ENCODE measurements at regions not wholly inside any gene's neighbourhood (a gene's known extent, or its start where the extent isn't known, plus 50 kb on each side); places are given as distances from the start of the nearest gene placed in this dataset.

- Mint-ChIP-seq H3K4me3 (no peak overlapping the region), H3K27ac (no peak overlapping the region), H3K4me1 (ENCODE audit: low read depth in 2 of 2) (no peaks in the 10 kb centered on the region), H3K27me3 (no peaks in the 10 kb centered on the region), H3K36me3 (ENCODE audit: insufficient read depth) (no peaks in the 10 kb centered on the region), H3K9me3 (peaks cover 2 to 23% of the 10 kb centered on the region in 2 donors)
- ATAC-seq (replicated peaks) (no peak), DNase-seq (no peak)
Observed at GRCh38 chr20:7240490-7240889, 473.0 kb downstream of the BMP2 start.

DNA sequence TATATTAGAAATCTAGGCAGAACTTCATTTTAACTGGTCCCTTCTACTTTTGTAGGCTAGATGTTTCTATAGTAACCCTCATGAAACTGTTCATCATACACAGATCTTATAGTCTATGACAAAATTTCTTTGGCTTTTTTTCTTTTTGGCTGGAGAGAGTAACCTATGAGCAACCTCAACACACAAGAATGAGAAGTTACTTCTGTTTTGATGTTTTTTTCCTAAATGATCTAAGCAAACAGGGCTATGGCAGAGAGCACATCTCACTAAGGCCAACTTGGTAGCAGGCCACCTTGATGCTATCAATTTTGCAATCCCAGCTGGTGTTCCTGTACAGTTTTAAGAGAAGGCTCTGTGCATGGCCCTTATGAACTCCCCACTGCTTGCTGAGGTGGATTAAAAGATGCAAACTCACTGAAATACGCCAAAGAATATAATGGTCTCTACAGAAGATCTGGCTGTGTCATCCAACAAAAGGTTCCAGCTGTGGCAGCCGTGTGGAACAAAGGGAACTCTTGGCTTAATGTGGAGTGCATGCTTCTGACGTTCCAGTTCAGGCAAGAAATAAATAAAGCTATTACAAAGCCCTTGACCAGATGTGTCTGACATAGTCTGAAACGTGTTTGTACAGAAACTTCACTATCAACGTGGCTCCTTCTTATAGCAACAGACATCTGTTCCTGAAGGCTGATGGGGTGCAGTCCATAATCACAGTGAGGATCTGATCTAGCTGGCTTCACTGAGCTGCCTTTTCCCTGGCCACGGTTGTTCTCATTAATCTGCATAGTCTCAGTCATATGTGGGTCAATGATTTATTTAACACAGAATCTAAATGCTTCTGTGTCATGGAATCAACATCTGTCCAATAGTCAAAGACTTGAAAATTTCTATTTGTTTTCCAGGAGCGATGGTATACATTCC, 481.1 kb downstream of the BMP2 start:
- H3K27ac Mint-ChIP-seq: no peak overlapping the region
- no peaks in the 10 kb centered on the region for H3K36me3 Mint-ChIP-seq (ENCODE audit: insufficient read depth)

DNA sequence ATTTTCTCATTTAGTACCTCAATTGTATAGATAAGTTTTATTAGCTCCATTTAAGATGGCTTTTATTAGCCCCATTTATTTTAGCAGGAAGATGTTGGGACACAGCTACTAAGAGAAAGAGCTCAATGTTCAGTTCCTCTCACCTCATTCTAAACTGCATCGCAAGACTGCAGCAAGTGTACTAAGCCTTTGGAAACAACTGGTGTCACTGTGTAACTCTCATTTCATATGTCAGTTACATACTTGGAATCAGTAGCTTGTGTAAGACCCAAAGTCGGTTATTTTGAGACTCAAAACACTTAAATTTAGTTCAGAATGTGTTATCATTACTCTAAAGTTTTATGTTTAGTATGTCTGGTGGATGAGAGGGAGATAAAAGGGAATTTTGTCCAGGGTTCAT, 482.9 kb downstream of the BMP2 start:
- H3K27me3 Mint-ChIP-seq: no peaks in the 10 kb centered on the region
- ATAC-seq (replicated peaks) (no peak), DNase-seq (no peak)
- no peak overlapping the region for H3K4me3 Mint-ChIP-seq
- peaks cover 4 to 10% of the 10 kb centered on the region in 2 donors for H3K9me3 Mint-ChIP-seq
- no peaks in the 10 kb centered on the region for H3K4me1 Mint-ChIP-seq (ENCODE audit: low read depth in 2 of 2)
- H3K36me3 Mint-ChIP-seq (ENCODE audit: insufficient read depth): no peaks in the 10 kb centered on the region
- no peak overlapping the region for H3K27ac Mint-ChIP-seq

More for the DNA sequence above, 481.1 kb downstream of the BMP2 start:
- ATAC-seq (replicated peaks) (no peak), DNase-seq (no peak)
- H3K4me1 Mint-ChIP-seq (ENCODE audit: low read depth in 2 of 2): no peaks in the 10 kb centered on the region
- no peak overlapping the region for H3K4me3 Mint-ChIP-seq
- no peaks in the 10 kb centered on the region for H3K27me3 Mint-ChIP-seq
- peaks cover 4 to 13% of the 10 kb centered on the region in 2 donors for H3K9me3 Mint-ChIP-seq

- H3K27ac Mint-ChIP-seq: no peak overlapping the region
- no peaks in the 10 kb centered on the region for H3K27me3 Mint-ChIP-seq
- peaks cover 0 to 3% of the 10 kb centered on the region in 2 donors for H3K9me3 Mint-ChIP-seq
Observed at GRCh38 chr20:7257099-7257498, 489.6 kb downstream of the BMP2 start.

DNA sequence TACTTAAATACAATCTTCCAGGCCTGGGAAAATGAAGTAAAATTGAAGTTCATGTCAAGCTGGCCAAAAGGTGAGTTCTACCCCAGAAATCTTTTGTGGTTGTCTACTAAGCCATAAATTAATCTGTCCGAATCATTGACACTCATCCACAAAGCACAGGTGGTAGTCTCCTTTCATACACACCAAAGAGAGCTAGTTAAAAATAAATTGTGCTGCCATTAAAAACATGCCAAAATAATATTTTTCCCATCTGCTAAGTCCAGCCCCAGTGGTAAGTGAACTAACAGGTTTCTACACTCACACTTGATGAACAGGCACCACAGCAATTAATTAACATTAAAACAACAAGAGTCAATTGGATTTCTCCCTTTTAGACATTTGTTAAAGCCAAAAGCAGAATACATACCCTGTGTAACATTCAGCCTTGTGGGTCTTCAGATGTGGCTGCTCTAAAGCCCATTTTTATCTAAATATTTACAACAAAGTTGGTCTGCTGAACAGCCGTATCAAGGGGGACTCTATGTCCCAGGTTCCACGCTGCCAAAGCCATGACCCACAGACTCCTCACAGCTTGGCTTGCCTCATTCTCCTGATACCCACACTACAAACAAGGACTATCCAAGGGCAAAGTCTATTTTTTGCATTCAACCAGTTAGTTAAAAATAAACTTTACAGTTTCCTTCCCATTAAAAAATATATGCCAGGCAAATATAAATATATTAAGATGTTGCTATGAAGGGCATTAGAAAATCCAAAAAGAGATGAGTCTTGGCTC, 490.4 kb downstream of the BMP2 start:
- H3K4me1 Mint-ChIP-seq (ENCODE audit: low read depth in 2 of 2): no peaks in the 10 kb centered on the region
- H3K9me3 Mint-ChIP-seq: peaks cover 0 to 3% of the 10 kb centered on the region in 2 donors
- no peak overlapping the region for H3K27ac Mint-ChIP-seq
- H3K27me3 Mint-ChIP-seq: no peaks in the 10 kb centered on the region
- ATAC-seq (replicated peaks) (no peak), DNase-seq (no peak)
- H3K36me3 Mint-ChIP-seq (ENCODE audit: insufficient read depth): no peaks in the 10 kb centered on the region
- H3K4me3 Mint-ChIP-seq: no peak overlapping the region

More at GRCh38 chr20:7257099-7257498, 489.6 kb downstream of the BMP2 start:
- ATAC-seq (replicated peaks) (no peak), DNase-seq (no peak)
- H3K36me3 Mint-ChIP-seq (ENCODE audit: insufficient read depth): no peaks in the 10 kb centered on the region
- H3K4me1 Mint-ChIP-seq (ENCODE audit: low read depth in 2 of 2): no peaks in the 10 kb centered on the region
- H3K4me3 Mint-ChIP-seq: no peak overlapping the region

DNA sequence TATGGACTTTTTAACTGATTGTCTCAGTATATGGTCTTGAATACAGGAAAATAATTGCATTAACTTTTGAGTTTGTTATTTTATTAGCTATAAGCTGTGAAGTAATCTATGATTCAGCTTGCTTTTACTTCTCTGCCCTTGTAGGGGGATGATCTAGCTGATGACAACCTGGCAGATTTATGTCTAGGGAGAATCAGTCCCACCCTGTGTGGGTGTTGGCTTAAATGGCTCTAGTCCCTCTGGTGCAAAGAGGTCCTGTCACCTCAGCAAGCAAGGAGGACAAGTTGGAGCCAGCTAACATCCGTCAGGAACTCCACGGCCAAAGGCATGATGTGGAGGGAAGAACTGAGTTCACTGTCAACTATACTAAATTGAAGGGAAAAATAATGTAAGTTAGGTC, 495.3 kb downstream of the BMP2 start:
- DNase-seq (no peak), ATAC-seq (replicated peaks) (no peak)
- Mint-ChIP-seq H3K36me3 (ENCODE audit: insufficient read depth) (no peaks in the 10 kb centered on the region), H3K4me1 (ENCODE audit: low read depth in 2 of 2) (no peaks in the 10 kb centered on the region), H3K4me3 (no peak overlapping the region), H3K27ac (no peak overlapping the region), H3K27me3 (no peaks in the 10 kb centered on the region), H3K9me3 (no peaks in the 10 kb centered on the region)

GRCh38 chr20:7264137-7264536, 496.7 kb downstream of the BMP2 start:
- Mint-ChIP-seq H3K27ac (no peak overlapping the region), H3K4me1 (ENCODE audit: low read depth in 2 of 2) (no peaks in the 10 kb centered on the region), H3K36me3 (ENCODE audit: insufficient read depth) (no peaks in the 10 kb centered on the region), H3K4me3 (no peak overlapping the region), H3K9me3 (peaks cover 4 to 7% of the 10 kb centered on the region in 2 donors), H3K27me3 (no peaks in the 10 kb centered on the region)
- DNase-seq (no peak), ATAC-seq (replicated peaks) (no peak)

- Mint-ChIP-seq H3K4me3 (no peak overlapping the region), H3K9me3 (peaks cover 7 to 9% of the 10 kb centered on the region in 2 donors), H3K27ac (no peak overlapping the region), H3K4me1 (ENCODE audit: low read depth in 2 of 2) (no peaks in the 10 kb centered on the region), H3K27me3 (no peaks in the 10 kb centered on the region), H3K36me3 (ENCODE audit: insufficient read depth) (no peaks in the 10 kb centered on the region)
- no peak for DNase-seq
- no peak for ATAC-seq (replicated peaks)
Observed at GRCh38 chr20:7269452-7269851, 502.0 kb downstream of the BMP2 start.

GRCh38 chr20:7272512-7272911, 505.0 kb downstream of the BMP2 start:
- Mint-ChIP-seq H3K36me3 (ENCODE audit: insufficient read depth) (no peaks in the 10 kb centered on the region), H3K4me1 (ENCODE audit: low read depth in 2 of 2) (no peaks in the 10 kb centered on the region), H3K9me3 (peaks cover 7 to 12% of the 10 kb centered on the region in 2 donors), H3K27ac (no peak overlapping the region), H3K27me3 (no peaks in the 10 kb centered on the region), H3K4me3 (no peak overlapping the region)
- ATAC-seq (replicated peaks) (no peak), DNase-seq (no peak)

DNA sequence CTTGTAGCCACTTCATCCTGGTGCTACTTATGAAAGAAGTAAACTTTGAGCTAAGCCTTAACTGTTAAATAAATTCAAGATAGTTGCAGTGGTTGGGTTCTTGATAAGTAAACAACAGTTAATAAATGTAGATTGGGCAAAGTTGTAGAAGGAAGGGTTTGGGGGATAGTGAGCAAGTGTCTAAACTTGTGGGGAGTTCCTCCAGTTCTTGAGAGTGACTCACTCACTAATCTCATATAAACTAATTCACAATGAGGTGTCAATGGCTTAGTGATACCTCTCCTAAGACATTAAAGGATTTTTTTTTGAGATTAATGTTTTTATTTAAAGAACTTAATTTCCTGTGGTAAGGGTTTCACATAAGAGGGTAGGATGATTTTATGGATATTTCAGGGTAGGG, 507.4 kb downstream of the BMP2 start:
- ATAC-seq (replicated peaks): no peak
- Mint-ChIP-seq H3K27ac (no peak overlapping the region), H3K36me3 (ENCODE audit: insufficient read depth) (no peaks in the 10 kb centered on the region), H3K9me3 (peaks cover 0 to 7% of the 10 kb centered on the region in 2 donors), H3K4me3 (no peak overlapping the region), H3K4me1 (ENCODE audit: low read depth in 2 of 2) (no peaks in the 10 kb centered on the region), H3K27me3 (no peaks in the 10 kb centered on the region)
- no peak for DNase-seq

DNA sequence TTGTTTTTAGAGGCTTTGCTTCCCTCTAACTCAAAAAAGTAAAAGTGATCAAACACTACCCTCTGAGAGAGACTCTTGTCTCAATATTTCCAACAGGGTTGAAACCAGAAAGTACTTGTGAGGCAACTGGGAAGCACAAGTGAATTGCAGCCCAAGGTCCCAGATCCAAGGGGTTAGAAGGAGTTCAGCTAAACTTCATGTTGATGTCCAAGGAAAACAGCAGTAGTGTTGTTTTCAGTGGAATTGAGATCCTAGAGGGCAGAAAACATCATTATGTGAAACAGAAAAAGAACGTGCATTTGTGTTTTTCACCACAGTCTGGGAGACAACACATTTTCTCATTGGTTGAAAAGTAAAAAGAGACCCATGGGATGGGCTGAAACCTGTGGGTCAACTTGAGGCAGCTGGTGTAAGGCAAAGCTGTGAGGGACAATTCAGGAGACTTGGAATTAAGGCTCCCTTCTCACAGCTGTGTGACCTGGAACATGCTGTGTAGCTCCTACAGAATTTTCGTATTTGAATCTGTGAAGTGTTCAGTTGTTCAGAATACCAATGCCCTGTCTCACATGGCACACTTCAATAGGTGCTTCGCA, 508.3 kb downstream of the BMP2 start:
- no peak overlapping the region for H3K4me3 Mint-ChIP-seq
- ATAC-seq (replicated peaks) (no peak), DNase-seq (no peak)
- H3K27ac Mint-ChIP-seq: no peak overlapping the region
- H3K9me3 Mint-ChIP-seq: peaks cover under 1 to 7% of the 10 kb centered on the region in 2 donors
- no peaks in the 10 kb centered on the region for H3K27me3 Mint-ChIP-seq
- no peaks in the 10 kb centered on the region for H3K36me3 Mint-ChIP-seq (ENCODE audit: insufficient read depth)
- H3K4me1 Mint-ChIP-seq (ENCODE audit: low read depth in 2 of 2): no peaks in the 10 kb centered on the region

DNA sequence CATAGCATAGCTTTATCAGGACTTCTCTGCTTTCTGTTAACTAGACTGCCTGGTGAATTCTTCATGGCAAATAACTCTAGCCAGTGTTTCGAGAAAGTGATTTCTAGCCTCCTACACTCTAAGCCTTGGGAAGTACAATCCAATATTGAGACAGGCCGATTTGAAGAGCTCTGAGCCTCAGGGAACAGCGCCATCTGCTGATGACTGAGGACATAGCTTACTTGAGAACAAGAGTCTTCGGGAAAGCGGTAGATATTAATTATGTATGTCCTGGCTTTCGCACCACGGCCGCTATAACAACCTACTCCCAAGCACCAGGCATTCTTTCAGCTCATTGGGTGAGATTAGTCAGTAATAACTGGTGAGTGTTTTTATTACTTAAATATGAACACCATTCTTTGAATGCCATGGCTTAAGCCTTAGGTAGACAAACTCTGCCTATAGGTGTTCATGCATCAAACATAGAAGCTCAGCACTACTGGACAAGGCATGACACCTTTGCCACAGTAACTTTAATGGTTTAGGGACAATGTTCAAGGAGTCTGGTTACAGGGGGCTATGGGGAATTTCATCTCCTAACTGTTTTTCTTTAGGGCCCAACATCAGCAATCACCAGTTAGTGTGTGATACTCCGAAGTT, 518.6 kb downstream of the BMP2 start:
- H3K9me3 Mint-ChIP-seq: peaks cover 9 to 11% of the 10 kb centered on the region in 2 donors
- no peak overlapping the region for H3K4me3 Mint-ChIP-seq
- no peaks in the 10 kb centered on the region for H3K4me1 Mint-ChIP-seq (ENCODE audit: low read depth in 2 of 2)
- DNase-seq (no peak), ATAC-seq (replicated peaks) (no peak)
- no peaks in the 10 kb centered on the region for H3K27me3 Mint-ChIP-seq
- no peak overlapping the region for H3K27ac Mint-ChIP-seq
- no peaks in the 10 kb centered on the region for H3K36me3 Mint-ChIP-seq (ENCODE audit: insufficient read depth)

DNA sequence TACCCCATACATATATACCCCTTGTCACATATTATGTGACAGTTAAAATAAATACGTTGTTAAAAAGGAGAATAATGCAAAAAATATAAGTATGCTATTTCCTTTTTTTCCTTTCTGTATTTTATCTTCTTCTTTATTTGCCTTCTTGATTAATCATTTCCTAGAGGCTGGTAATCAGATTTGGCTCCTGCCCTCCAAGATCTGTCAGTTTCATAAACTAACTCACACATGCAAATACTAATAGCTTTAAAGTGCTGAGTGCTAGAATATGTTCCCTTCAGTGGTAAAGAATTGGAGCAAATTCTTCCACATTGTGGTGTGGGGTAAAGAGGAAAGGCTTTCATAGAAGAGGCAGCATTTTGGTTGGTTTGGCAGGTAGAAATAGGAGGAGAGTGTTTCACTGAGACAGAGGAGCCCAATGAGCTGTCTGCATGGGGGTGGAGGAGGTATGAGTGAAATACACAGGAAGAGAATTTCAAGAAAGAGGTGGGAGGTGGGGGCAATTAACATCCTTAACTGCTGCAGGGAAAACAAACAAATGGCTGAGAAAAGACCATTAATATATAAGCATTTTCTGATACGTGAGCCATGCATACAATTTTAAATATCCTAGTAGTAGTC, 523.9 kb downstream of the BMP2 start:
- peaks cover 6 to 15% of the 10 kb centered on the region in 2 donors for H3K9me3 Mint-ChIP-seq
- no peak overlapping the region for H3K4me3 Mint-ChIP-seq
- DNase-seq (no peak), ATAC-seq (replicated peaks) (no peak)
- no peaks in the 10 kb centered on the region for H3K36me3 Mint-ChIP-seq (ENCODE audit: insufficient read depth)
- no peak overlapping the region for H3K27ac Mint-ChIP-seq
- no peaks in the 10 kb centered on the region for H3K27me3 Mint-ChIP-seq
- H3K4me1 Mint-ChIP-seq (ENCODE audit: low read depth in 2 of 2): no peaks in the 10 kb centered on the region

Data from effector memory CD8-positive, alpha-beta T cell (primary cell).